B cell (primary cell): ENCODE measurements at regions not wholly inside any gene's neighbourhood (a gene's known extent, or its start where the extent isn't known, plus 50 kb on each side); places are given as distances from the start of the nearest gene placed in this dataset.

Source experiments
- CTCF ChIP-seq: fragments of 200-600 bp; IDR thresholded peaks from one replicate; pipeline ENCODE4 v1.8.0; 2022; ENCODE audit warnings: antibody characterized with exemption, mild to moderate bottlenecking
- EZH2 ChIP-seq: IDR thresholded peaks from 2 replicates; pipeline ENCODE4 v1.6.1; 2012; ENCODE audit warnings: borderline replicate concordance, low read depth, mild to moderate bottlenecking, moderate library complexity, low read length; ENCODE audit not compliant: insufficient read depth, poor library complexity, severe bottlenecking

DNA sequence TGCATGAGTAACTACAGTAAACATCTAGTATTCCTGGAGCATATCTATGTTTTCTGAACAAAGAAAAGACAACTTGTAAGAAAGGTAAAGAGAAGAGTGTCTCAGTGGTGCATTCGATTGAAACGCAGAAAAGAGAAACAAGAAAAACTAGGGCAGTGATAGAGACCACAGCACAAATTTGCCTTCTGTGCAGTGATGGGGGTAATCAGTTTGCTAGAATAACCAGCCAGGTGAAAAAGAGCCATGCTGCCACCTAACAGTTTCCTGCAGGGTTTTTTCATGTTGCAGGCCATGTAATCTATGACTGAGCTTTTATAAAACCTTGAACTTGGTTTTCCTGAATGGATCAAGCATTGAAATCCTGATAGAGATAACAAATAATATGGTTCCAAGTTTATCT is 198.4 kb upstream of the MEF2C start:
- TF ChIP-seq CTCF, result no peak
- TF ChIP-seq EZH2, result no peak
